ENCODE measurements at regions not wholly inside any gene's neighbourhood (a gene's known extent, or its start where the extent isn't known, plus 50 kb on each side); places are given as distances from the start of the nearest gene placed in this dataset.

- no peak overlapping the region for H3K4me3 Mint-ChIP-seq
- ATAC-seq (ENCODE audit: low read depth in 2 of 2) = no peak
- H3K27ac Mint-ChIP-seq = no peak overlapping the region
- no peak for DNase-seq
- no peaks in the 10 kb centered on the region for H3K27me3 Mint-ChIP-seq
- H3K36me3 Mint-ChIP-seq = no peaks in the 10 kb centered on the region
- no peaks in the 10 kb centered on the region for H3K4me1 Mint-ChIP-seq
- H3K9me3 Mint-ChIP-seq = no peaks in the 10 kb centered on the region
These were observed 203.9 kb downstream of the DMRT2 start for GRCh38 chr9:1254071-1254470.

GRCh38 chr9:1256178-1256577 lies 206.0 kb downstream of the DMRT2 start:
- ATAC-seq (ENCODE audit: low read depth in 2 of 2) = no peak
- no peaks in the 10 kb centered on the region for H3K9me3 Mint-ChIP-seq

GRCh38 chr9:1261266-1261665 lies 211.1 kb downstream of the DMRT2 start:
- no peak for ATAC-seq (ENCODE audit: low read depth in 2 of 2)
- H3K9me3 Mint-ChIP-seq = no peaks in the 10 kb centered on the region
- no peaks in the 10 kb centered on the region for H3K36me3 Mint-ChIP-seq
- no peaks in the 10 kb centered on the region for H3K4me1 Mint-ChIP-seq
- H3K27ac Mint-ChIP-seq = no peak overlapping the region
- DNase-seq = no peak
- no peak overlapping the region for H3K4me3 Mint-ChIP-seq
- H3K27me3 Mint-ChIP-seq = no peaks in the 10 kb centered on the region

More at GRCh38 chr9:1256178-1256577, 206.0 kb downstream of the DMRT2 start:
- no peaks in the 10 kb centered on the region for H3K4me1 Mint-ChIP-seq
- H3K4me3 Mint-ChIP-seq = no peak overlapping the region
- no peaks in the 10 kb centered on the region for H3K27me3 Mint-ChIP-seq
- no peaks in the 10 kb centered on the region for H3K36me3 Mint-ChIP-seq
- H3K27ac Mint-ChIP-seq = no peak overlapping the region
- DNase-seq = no peak

GRCh38 chr9:1261879-1262766 lies 212.0 kb downstream of the DMRT2 start:
- ATAC-seq (ENCODE audit: low read depth in 2 of 2) (no peak), DNase-seq (no peak)
- Mint-ChIP-seq H3K27ac (peak overlapping the region in 2 of 6 donors; percentile 59 to 75), H3K27me3 (no peaks in the 10 kb centered on the region), H3K36me3 (no peaks in the 10 kb centered on the region), H3K9me3 (peaks cover 0 to under 1% (median 0%) of the 10 kb centered on the region in 7 donors), H3K4me3 (no peak overlapping the region), H3K4me1 (no peaks in the 10 kb centered on the region)

- Mint-ChIP-seq H3K36me3 (no peaks in the 10 kb centered on the region), H3K9me3 (peaks cover 0 to 6% (median 3%) of the 10 kb centered on the region in 7 donors), H3K27ac (peak overlapping the region in 1 of 6 donors; percentile 13), H3K27me3 (no peaks in the 10 kb centered on the region), H3K4me3 (no peak overlapping the region), H3K4me1 (no peaks in the 10 kb centered on the region)
- DNase-seq (no peak), ATAC-seq (ENCODE audit: low read depth in 2 of 2) (no peak)
These were observed 217.0 kb downstream of the DMRT2 start for GRCh38 chr9:1267141-1267570.

- Mint-ChIP-seq H3K4me1 (no peaks in the 10 kb centered on the region), H3K9me3 (peaks cover 0 to 6% (median 3%) of the 10 kb centered on the region in 7 donors), H3K27me3 (no peaks in the 10 kb centered on the region), H3K27ac (no peak overlapping the region), H3K36me3 (no peaks in the 10 kb centered on the region), H3K4me3 (no peak overlapping the region)
- ATAC-seq (ENCODE audit: low read depth in 2 of 2) = no peak
- DNase-seq = no peak
These were observed 217.4 kb downstream of the DMRT2 start for GRCh38 chr9:1267581-1267980.

- ATAC-seq (ENCODE audit: low read depth in 2 of 2) = no peak
- DNase-seq = no peak
- no peak overlapping the region for H3K27ac Mint-ChIP-seq
- H3K4me1 Mint-ChIP-seq = no peaks in the 10 kb centered on the region
- no peak overlapping the region for H3K4me3 Mint-ChIP-seq
- H3K27me3 Mint-ChIP-seq = no peaks in the 10 kb centered on the region
- peaks cover 0 to 6% (median 3%) of the 10 kb centered on the region in 7 donors for H3K9me3 Mint-ChIP-seq
- no peaks in the 10 kb centered on the region for H3K36me3 Mint-ChIP-seq
These were observed 219.6 kb downstream of the DMRT2 start for GRCh38 chr9:1269533-1270315.

- peaks cover 0 to 6% (median 5%) of the 10 kb centered on the region in 7 donors for H3K9me3 Mint-ChIP-seq
- DNase-seq (no peak), ATAC-seq (ENCODE audit: low read depth in 2 of 2) (no peak)
- no peaks in the 10 kb centered on the region for H3K27me3 Mint-ChIP-seq
- no peaks in the 10 kb centered on the region for H3K4me1 Mint-ChIP-seq
- H3K27ac Mint-ChIP-seq = peak overlapping the region in 1 of 6 donors; percentile 64
- no peaks in the 10 kb centered on the region for H3K36me3 Mint-ChIP-seq
- no peak overlapping the region for H3K4me3 Mint-ChIP-seq
These were observed 221.2 kb downstream of the DMRT2 start for GRCh38 chr9:1271367-1271766.

- H3K9me3 Mint-ChIP-seq = peaks cover 0 to 7% (median 5%) of the 10 kb centered on the region in 7 donors
- no peaks in the 10 kb centered on the region for H3K27me3 Mint-ChIP-seq
- no peak for ATAC-seq (ENCODE audit: low read depth in 2 of 2)
- H3K36me3 Mint-ChIP-seq = no peaks in the 10 kb centered on the region
- DNase-seq = no peak
- H3K4me1 Mint-ChIP-seq = no peaks in the 10 kb centered on the region
- H3K4me3 Mint-ChIP-seq = no peak overlapping the region
- peak overlapping the region in 1 of 6 donors; percentile 64 for H3K27ac Mint-ChIP-seq
These were observed 221.6 kb downstream of the DMRT2 start for GRCh38 chr9:1271786-1272185.

GRCh38 chr9:1272488-1272887 lies 222.3 kb downstream of the DMRT2 start:
- Mint-ChIP-seq H3K4me1 (no peaks in the 10 kb centered on the region), H3K27ac (no peak overlapping the region), H3K9me3 (peaks cover 0 to 7% (median 1%) of the 10 kb centered on the region in 7 donors), H3K36me3 (no peaks in the 10 kb centered on the region), H3K4me3 (no peak overlapping the region), H3K27me3 (no peaks in the 10 kb centered on the region)
- no peak for DNase-seq
- ATAC-seq (ENCODE audit: low read depth in 2 of 2) = no peak

GRCh38 chr9:1273859-1274258 lies 223.7 kb downstream of the DMRT2 start:
- DNase-seq (no peak), ATAC-seq (ENCODE audit: low read depth in 2 of 2) (no peak)
- H3K9me3 Mint-ChIP-seq = peaks cover 0 to 7% (median 0%) of the 10 kb centered on the region in 7 donors
- H3K4me3 Mint-ChIP-seq = no peak overlapping the region
- H3K27ac Mint-ChIP-seq = peak overlapping the region in 1 of 6 donors; percentile 42
- no peaks in the 10 kb centered on the region for H3K4me1 Mint-ChIP-seq
- H3K27me3 Mint-ChIP-seq = no peaks in the 10 kb centered on the region
- no peaks in the 10 kb centered on the region for H3K36me3 Mint-ChIP-seq

- Mint-ChIP-seq H3K4me1 (no peaks in the 10 kb centered on the region), H3K4me3 (no peak overlapping the region), H3K27ac (peak overlapping the region in 1 of 6 donors; percentile 42), H3K9me3 (peaks cover 0 to 8% (median 0%) of the 10 kb centered on the region in 7 donors), H3K36me3 (no peaks in the 10 kb centered on the region), H3K27me3 (no peaks in the 10 kb centered on the region)
- ATAC-seq (ENCODE audit: low read depth in 2 of 2) (no peak), DNase-seq (no peak)
These were observed 224.2 kb downstream of the DMRT2 start for GRCh38 chr9:1274334-1274733.

GRCh38 chr9:1276474-1276873 lies 226.3 kb downstream of the DMRT2 start:
- peaks cover 0 to 5% (median 0%) of the 10 kb centered on the region in 7 donors for H3K9me3 Mint-ChIP-seq
- no peak overlapping the region for H3K27ac Mint-ChIP-seq
- no peak overlapping the region for H3K4me3 Mint-ChIP-seq
- H3K4me1 Mint-ChIP-seq = no peaks in the 10 kb centered on the region
- ATAC-seq (ENCODE audit: low read depth in 2 of 2) (no peak), DNase-seq (no peak)
- H3K27me3 Mint-ChIP-seq = peaks cover 0 to 4% (median 0%) of the 10 kb centered on the region in 3 donors
- H3K36me3 Mint-ChIP-seq = no peaks in the 10 kb centered on the region

GRCh38 chr9:1284727-1285126 lies 234.6 kb downstream of the DMRT2 start:
- Mint-ChIP-seq H3K4me3 (no peak overlapping the region), H3K27me3 (peaks cover 8 to 12% (median 9%) of the 10 kb centered on the region in 3 donors), H3K27ac (no peak overlapping the region), H3K9me3 (peaks cover 0 to 23% (median 11%) of the 10 kb centered on the region in 7 donors), H3K4me1 (no peaks in the 10 kb centered on the region), H3K36me3 (peaks cover 0 to 9% of the 10 kb centered on the region in 2 donors)
- no peak for ATAC-seq (ENCODE audit: low read depth in 2 of 2)
- DNase-seq = no peak
